Natural killer cell (primary cell): ENCODE measurements at regions not wholly inside any gene's neighbourhood (a gene's known extent, or its start where the extent isn't known, plus 50 kb on each side); places are given as distances from the start of the nearest gene placed in this dataset.

Experiments
- ATAC-seq, 3 donors: fragments of 150-1000 bp in 2 of 3; fragments of 200-7000 bp in 1 of 3; cut with Tn5 transposase; 1 replicate in 1 of 3; 2 replicates in 2 of 3; pipeline ENCODE4 v1.10.0; 2021; ENCODE audit warnings: mild to moderate bottlenecking in 2 of 3, moderate library complexity in 2 of 3
- DNase-seq, 2 donors: peaks; one replicate each; pipeline versions ENCODE4 v3.0.0 to v3.0.0-alpha.2; 2013 to 2021; ENCODE audit warnings: mixed read lengths in 1 of 2
- H3K27ac ChIP-seq: one replicate; pipeline ENCODE4 v1.5.1; 2013; ENCODE audit warnings: mild to moderate bottlenecking, low read length
- H3K27me3 ChIP-seq: one replicate; pipeline ENCODE4 v1.6.1; 2013; ENCODE audit warnings: low read length; ENCODE audit not compliant: control insufficient read depth, insufficient read depth
- H3K36me3 ChIP-seq: one replicate; pipeline ENCODE4 v1.6.1; 2013; ENCODE audit warnings: low read length; ENCODE audit not compliant: control insufficient read depth, insufficient read depth
- H3K4me1 ChIP-seq: one replicate; pipeline ENCODE4 v1.6.1; 2013; ENCODE audit warnings: low read length; ENCODE audit not compliant: control insufficient read depth, insufficient read depth
- H3K4me3 ChIP-seq: one replicate; pipeline ENCODE4 v1.5.1; 2013; ENCODE audit warnings: low read length
- H3K9me3 ChIP-seq: one replicate; pipeline ENCODE4 v1.6.1; 2013; ENCODE audit warnings: low read length; ENCODE audit not compliant: control insufficient read depth, insufficient read depth
- H3K27ac Mint-ChIP-seq, 2 donors: one replicate each; pipeline ENCODE4 v1.8.0; 2022; ENCODE audit warnings: mild to moderate bottlenecking in 2 of 2, mixed read lengths in 2 of 2, moderate library complexity in 1 of 2
- H3K27me3 Mint-ChIP-seq, 2 donors: one replicate each; pipeline ENCODE4 v1.8.0; 2022; ENCODE audit warnings: low read depth in 2 of 2, mixed read lengths in 2 of 2
- H3K36me3 Mint-ChIP-seq: one replicate; pipeline ENCODE4 v1.8.0; 2022; ENCODE audit warnings: mixed read lengths
- H3K4me1 Mint-ChIP-seq, 2 donors: one replicate each; pipeline ENCODE4 v1.8.0; 2022; ENCODE audit warnings: mixed read lengths in 2 of 2
- H3K4me3 Mint-ChIP-seq: one replicate; pipeline ENCODE4 v1.8.0; 2022; ENCODE audit warnings: mild to moderate bottlenecking, moderate library complexity, mixed read lengths
- H3K9me3 Mint-ChIP-seq, 2 donors: one replicate each; pipeline ENCODE4 v1.8.0; 2022; ENCODE audit warnings: mixed read lengths in 2 of 2
- WGBS: methylation state at CpG from one replicate; pipeline ENCODE4 v1.1.7; 2013; ENCODE audit warnings: missing lambda C conversion rate; ENCODE audit not compliant: insufficient coverage; 5-methylcytosine and 5-hydroxymethylcytosine counted together
- intact Hi-C: fragments of 100-400 bp; cut with micrococcal nuclease; formaldehyde crosslinking; loops from one replicate; pipeline ENCODE4 v1.14.2; 2022
- TF ChIP-seq, protein P1 (sequence below): fragments of 200-600 bp; IDR thresholded peaks from one replicate; pipeline ENCODE4 v1.8.0; 2022; ENCODE audit warnings: antibody characterized with exemption

DNA sequence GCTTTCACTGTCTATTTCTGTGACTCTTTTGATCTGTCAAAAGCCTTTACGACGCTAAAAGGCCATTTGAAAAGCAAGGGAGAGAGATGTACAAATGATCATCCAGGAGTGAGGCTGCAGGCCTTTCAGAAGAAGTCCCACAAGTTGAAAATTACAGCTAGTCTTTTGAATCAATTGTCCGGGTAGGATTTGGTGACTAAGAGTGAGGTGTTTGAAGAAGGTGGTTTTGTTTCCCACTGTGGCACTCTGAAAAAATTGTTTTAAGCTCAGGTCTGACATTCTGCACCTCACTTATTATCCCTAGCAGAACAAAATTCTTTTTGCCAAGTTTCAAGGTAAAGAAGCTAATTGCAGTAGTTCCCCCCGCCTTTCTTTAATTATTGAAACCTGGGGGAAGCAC is 50.8 kb upstream of the TMEM108 start:
- H3K4me3 ChIP-seq: no peak overlapping the region
- DNase-seq: no peak
- intact Hi-C loops: no loop called here
- H3K4me1 ChIP-seq: no peaks in the 10 kb centered on the region
- H3K36me3 Mint-ChIP-seq: no peaks in the 10 kb centered on the region
- no peaks in the 10 kb centered on the region for H3K27me3 Mint-ChIP-seq
- TF ChIP-seq, protein P1, sequence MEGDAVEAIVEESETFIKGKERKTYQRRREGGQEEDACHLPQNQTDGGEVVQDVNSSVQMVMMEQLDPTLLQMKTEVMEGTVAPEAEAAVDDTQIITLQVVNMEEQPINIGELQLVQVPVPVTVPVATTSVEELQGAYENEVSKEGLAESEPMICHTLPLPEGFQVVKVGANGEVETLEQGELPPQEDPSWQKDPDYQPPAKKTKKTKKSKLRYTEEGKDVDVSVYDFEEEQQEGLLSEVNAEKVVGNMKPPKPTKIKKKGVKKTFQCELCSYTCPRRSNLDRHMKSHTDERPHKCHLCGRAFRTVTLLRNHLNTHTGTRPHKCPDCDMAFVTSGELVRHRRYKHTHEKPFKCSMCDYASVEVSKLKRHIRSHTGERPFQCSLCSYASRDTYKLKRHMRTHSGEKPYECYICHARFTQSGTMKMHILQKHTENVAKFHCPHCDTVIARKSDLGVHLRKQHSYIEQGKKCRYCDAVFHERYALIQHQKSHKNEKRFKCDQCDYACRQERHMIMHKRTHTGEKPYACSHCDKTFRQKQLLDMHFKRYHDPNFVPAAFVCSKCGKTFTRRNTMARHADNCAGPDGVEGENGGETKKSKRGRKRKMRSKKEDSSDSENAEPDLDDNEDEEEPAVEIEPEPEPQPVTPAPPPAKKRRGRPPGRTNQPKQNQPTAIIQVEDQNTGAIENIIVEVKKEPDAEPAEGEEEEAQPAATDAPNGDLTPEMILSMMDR: no peak
- no peaks in the 10 kb centered on the region for H3K36me3 ChIP-seq
- no peaks in the 10 kb centered on the region for H3K4me1 Mint-ChIP-seq
- H3K4me3 Mint-ChIP-seq: no peak overlapping the region
- no peak for ATAC-seq
- H3K27ac ChIP-seq: no peak overlapping the region
- H3K27me3 ChIP-seq: no peaks in the 10 kb centered on the region
- peaks cover 4 to 13% of the 10 kb centered on the region in 2 donors for H3K9me3 Mint-ChIP-seq
- WGBS: 94% methylated on average over 3 of the region's 4 CpGs
- no peaks in the 10 kb centered on the region for H3K9me3 ChIP-seq
- no peak overlapping the region for H3K27ac Mint-ChIP-seq

DNA sequence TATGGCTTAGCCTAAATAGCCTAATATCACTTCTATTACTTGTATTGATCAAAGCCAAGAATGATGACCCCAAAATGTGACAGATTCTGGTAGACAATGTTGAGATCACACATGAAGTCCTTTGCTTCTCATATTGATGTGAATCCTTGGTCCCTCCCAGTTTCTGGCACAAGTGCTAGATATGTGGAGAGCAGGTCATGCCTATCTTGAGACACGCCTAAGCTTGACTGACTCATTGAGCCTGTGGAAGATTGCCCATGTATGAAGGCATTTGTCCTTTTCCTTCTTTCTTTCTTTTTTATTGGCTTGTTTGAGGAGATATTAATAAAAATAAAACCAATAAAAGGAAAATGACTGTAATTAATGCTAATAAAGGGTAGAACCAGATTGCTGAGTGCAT is 54.0 kb upstream of the TMEM108 start:
- intact Hi-C loops: no loop called here
- H3K4me3 ChIP-seq: no peak overlapping the region
- Mint-ChIP-seq H3K9me3 (peaks cover 7 to 15% of the 10 kb centered on the region in 2 donors), H3K27me3 (no peaks in the 10 kb centered on the region), H3K27ac (no peak overlapping the region), H3K4me1 (no peaks in the 10 kb centered on the region), H3K36me3 (no peaks in the 10 kb centered on the region), H3K4me3 (no peak overlapping the region)
- H3K9me3 ChIP-seq: peaks cover 2% of the 10 kb centered on the region
- no peak for ATAC-seq
- no peak for DNase-seq
- TF ChIP-seq, protein P1: no peak
- WGBS: no CpG with 5 or more reads among the region's 1 CpG
- no peaks in the 10 kb centered on the region for H3K36me3 ChIP-seq
- H3K27me3 ChIP-seq: no peaks in the 10 kb centered on the region
- no peaks in the 10 kb centered on the region for H3K4me1 ChIP-seq
- no peak overlapping the region for H3K27ac ChIP-seq

DNA sequence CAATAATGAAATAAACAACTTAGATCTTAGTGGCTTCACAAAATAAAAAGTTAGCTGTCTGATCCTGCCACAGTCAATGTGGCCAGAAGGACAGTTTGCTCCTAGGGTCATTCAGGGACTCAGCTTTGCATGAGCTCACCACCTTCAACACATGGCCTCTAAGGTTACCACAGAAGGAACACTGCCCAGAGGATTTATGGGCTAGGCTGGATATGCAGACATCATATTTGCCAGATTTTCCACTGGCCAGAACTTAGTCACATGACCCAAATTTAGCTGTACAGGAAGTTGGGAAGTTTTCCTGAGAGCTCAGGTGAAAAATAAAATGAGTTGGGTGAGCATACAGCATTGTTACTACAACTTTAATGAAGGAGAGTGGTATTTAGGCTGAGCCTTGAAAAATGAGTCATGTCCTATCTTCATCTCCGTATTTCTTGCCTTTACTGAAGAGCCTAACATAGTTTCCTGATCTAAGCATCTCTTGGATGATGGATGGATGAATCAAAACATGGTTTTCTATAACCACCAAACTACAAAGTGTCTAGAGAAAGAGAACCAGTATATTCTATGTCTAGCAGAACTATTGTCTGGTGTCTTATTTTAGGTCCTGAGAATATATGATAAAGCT is 54.9 kb upstream of the TMEM108 start:
- no peaks in the 10 kb centered on the region for H3K36me3 Mint-ChIP-seq
- H3K4me1 Mint-ChIP-seq: no peaks in the 10 kb centered on the region

More for the DNA sequence above, 54.9 kb upstream of the TMEM108 start:
- WGBS: no CpG with 5 or more reads among the region's 1 CpG
- Mint-ChIP-seq H3K4me3 (no peak overlapping the region), H3K27me3 (no peaks in the 10 kb centered on the region), H3K27ac (no peak overlapping the region), H3K9me3 (peaks cover 7 to 15% of the 10 kb centered on the region in 2 donors)
- DNase-seq (no peak), ATAC-seq (no peak)
- H3K36me3 ChIP-seq: no peaks in the 10 kb centered on the region
- no peaks in the 10 kb centered on the region for H3K27me3 ChIP-seq
- intact Hi-C loops: no loop called here
- TF ChIP-seq, protein P1: no peak
- H3K4me1 ChIP-seq: no peaks in the 10 kb centered on the region
- peaks cover 2% of the 10 kb centered on the region for H3K9me3 ChIP-seq
- no peak overlapping the region for H3K27ac ChIP-seq
- no peak overlapping the region for H3K4me3 ChIP-seq
